ACC112 (cell line): ENCODE measurements at regions not wholly inside any gene's neighbourhood (a gene's known extent, or its start where the extent isn't known, plus 50 kb on each side); places are given as distances from the start of the nearest gene placed in this dataset.

ENCODE experiments used
- H2AFZ ChIP-seq: fragments of 200-600 bp; sonication (generic); one replicate; pipeline ENCODE4 v1.6.0; 2017; ENCODE audit warnings: antibody characterized with exemption, low read length; ENCODE audit not compliant: unreplicated experiment
- H3K27ac ChIP-seq: fragments of 200-600 bp; sonication (generic); 2 replicates; pipeline ENCODE4 v1.5.1; 2014; ENCODE audit warnings: low read depth, mild to moderate bottlenecking, antibody characterized with exemption, low read length, moderate library complexity
- H3K27me3 ChIP-seq: fragments of 200-600 bp; sonication (generic); 2 replicates; pipeline ENCODE4 v1.6.1; 2014; ENCODE audit warnings: mild to moderate bottlenecking, antibody characterized with exemption, low read length, moderate library complexity, mixed read lengths; ENCODE audit not compliant: insufficient read depth
- H3K36me3 ChIP-seq: fragments of 200-600 bp; sonication (generic); 2 replicates; pipeline ENCODE4 v1.6.1; 2016; ENCODE audit warnings: mild to moderate bottlenecking, antibody characterized with exemption, low read length, moderate library complexity, mixed read lengths; ENCODE audit not compliant: insufficient read depth
- H3K4me1 ChIP-seq: fragments of 200-600 bp; sonication (generic); one replicate; pipeline ENCODE4 v1.6.1; 2016; ENCODE audit warnings: low read length, mixed read lengths; ENCODE audit not compliant: insufficient read depth, unreplicated experiment, control insufficient read depth
- H3K4me3 ChIP-seq: fragments of 200-600 bp; sonication (generic); 2 replicates; pipeline ENCODE4 v1.5.1; 2014; ENCODE audit warnings: mild to moderate bottlenecking, low read depth, low read length
- H3K79me2 ChIP-seq: fragments of 200-600 bp; sonication (generic); one replicate; pipeline ENCODE4 v1.6.0; 2016; ENCODE audit warnings: low read length; ENCODE audit not compliant: control insufficient read depth, unreplicated experiment, insufficient read depth

DNA sequence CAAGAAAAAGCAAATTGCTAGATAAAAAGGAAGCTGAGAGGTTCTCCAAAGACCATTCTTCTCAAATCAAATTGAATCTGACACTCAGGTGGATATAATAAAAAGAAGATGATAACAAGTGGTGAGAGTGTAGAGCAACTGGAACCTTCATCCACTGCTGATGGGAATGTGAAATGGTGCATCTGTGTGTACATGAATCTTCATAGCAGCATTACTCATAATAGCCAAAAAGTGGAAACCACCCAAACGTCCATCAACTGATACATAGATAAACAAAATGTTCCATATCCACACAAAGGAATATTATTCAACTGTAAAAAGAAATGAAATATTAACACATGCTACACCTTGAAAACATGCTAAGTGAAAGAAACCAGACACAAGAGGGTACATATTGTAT, 357.2 kb upstream of the EPHA4 start:
- H3K79me2 ChIP-seq, result no peaks in the 10 kb centered on the region
- no peak overlapping the region for H3K27ac ChIP-seq
- no peaks in the 10 kb centered on the region for H3K36me3 ChIP-seq
- no peak overlapping the region for H3K4me3 ChIP-seq
- no peaks in the 10 kb centered on the region for H3K27me3 ChIP-seq
- H2AFZ ChIP-seq, result no peak overlapping the region
- H3K4me1 ChIP-seq, result peaks cover 6% of the 10 kb centered on the region

GRCh38 chr2:221926327-221926726, 354.2 kb upstream of the EPHA4 start:
- no peak overlapping the region for H3K27ac ChIP-seq
- H3K4me3 ChIP-seq, result no peak overlapping the region
- H3K4me1 ChIP-seq, result peaks cover 6% of the 10 kb centered on the region
- H3K79me2 ChIP-seq, result no peaks in the 10 kb centered on the region
- H3K27me3 ChIP-seq, result no peaks in the 10 kb centered on the region
- no peaks in the 10 kb centered on the region for H3K36me3 ChIP-seq
- H2AFZ ChIP-seq, result no peak overlapping the region

GRCh38 chr2:221924576-221924975, 352.5 kb upstream of the EPHA4 start:
- no peak overlapping the region for H3K27ac ChIP-seq
- H3K79me2 ChIP-seq, result no peaks in the 10 kb centered on the region
- H3K4me1 ChIP-seq, result peaks cover 6% of the 10 kb centered on the region
- no peak overlapping the region for H2AFZ ChIP-seq
- no peaks in the 10 kb centered on the region for H3K36me3 ChIP-seq
- no peaks in the 10 kb centered on the region for H3K27me3 ChIP-seq
- no peak overlapping the region for H3K4me3 ChIP-seq

- Histone ChIP-seq H3K36me3 (no peaks in the 10 kb centered on the region), H3K79me2 (no peaks in the 10 kb centered on the region), H3K27me3 (no peaks in the 10 kb centered on the region), H3K4me3 (no peak overlapping the region), H3K27ac (no peak overlapping the region), H2AFZ (no peak overlapping the region), H3K4me1 (peaks cover 20% of the 10 kb centered on the region)
Observed at GRCh38 chr2:221915926-221916325, 343.8 kb upstream of the EPHA4 start.

GRCh38 chr2:221914334-221914880, 342.3 kb upstream of the EPHA4 start:
- Histone ChIP-seq H3K79me2 (no peaks in the 10 kb centered on the region), H3K27ac (no peak overlapping the region), H3K36me3 (no peaks in the 10 kb centered on the region), H3K4me3 (no peak overlapping the region), H3K27me3 (no peaks in the 10 kb centered on the region), H3K4me1 (peaks cover 20% of the 10 kb centered on the region), H2AFZ (peak overlapping the region; percentile 43)

DNA sequence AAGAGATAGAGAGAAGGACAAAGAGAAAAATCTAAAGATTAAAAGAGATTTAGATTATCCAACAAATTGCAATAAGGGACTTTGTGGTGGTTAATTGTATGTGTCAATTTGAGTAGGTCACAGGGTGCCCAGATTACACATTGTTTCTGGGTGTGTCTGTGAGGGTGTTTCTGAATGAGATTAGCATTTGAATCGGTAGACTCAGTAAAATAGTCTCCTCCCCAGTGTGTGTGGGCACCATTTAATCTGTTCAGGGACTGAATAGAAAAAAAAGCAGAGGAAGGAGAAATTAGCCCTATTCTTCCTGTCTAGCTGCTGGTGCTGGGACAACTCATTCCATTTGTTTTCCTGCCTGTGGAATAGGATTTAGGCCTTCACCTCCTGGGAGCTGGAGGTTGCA, 339.8 kb upstream of the EPHA4 start:
- Histone ChIP-seq H3K27me3 (no peaks in the 10 kb centered on the region), H3K27ac (no peak overlapping the region), H3K4me3 (no peak overlapping the region), H2AFZ (no peak overlapping the region), H3K36me3 (no peaks in the 10 kb centered on the region), H3K79me2 (no peaks in the 10 kb centered on the region), H3K4me1 (peaks cover 24% of the 10 kb centered on the region)

DNA sequence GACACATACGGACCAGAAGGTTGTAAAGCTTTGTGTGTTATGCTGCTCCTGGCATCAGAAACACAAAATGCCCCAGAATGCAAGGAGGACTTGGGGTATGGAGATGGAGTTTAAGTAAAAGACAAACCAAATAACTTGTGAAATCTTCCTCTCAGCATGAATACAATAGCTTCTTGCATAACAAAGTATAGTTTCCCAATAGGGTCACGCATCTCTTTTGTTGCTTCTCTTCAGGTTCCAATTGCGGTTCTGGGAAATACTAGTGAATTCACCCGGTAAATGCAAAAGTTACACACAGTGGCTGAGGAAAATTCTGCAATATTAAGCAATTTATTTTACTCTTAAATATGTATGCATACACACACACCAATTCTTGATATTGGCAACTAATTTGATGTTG, 339.2 kb upstream of the EPHA4 start:
- Histone ChIP-seq H2AFZ (no peak overlapping the region), H3K4me1 (peaks cover 24% of the 10 kb centered on the region), H3K27me3 (no peaks in the 10 kb centered on the region), H3K4me3 (no peak overlapping the region), H3K79me2 (no peaks in the 10 kb centered on the region), H3K27ac (no peak overlapping the region), H3K36me3 (no peaks in the 10 kb centered on the region)

DNA sequence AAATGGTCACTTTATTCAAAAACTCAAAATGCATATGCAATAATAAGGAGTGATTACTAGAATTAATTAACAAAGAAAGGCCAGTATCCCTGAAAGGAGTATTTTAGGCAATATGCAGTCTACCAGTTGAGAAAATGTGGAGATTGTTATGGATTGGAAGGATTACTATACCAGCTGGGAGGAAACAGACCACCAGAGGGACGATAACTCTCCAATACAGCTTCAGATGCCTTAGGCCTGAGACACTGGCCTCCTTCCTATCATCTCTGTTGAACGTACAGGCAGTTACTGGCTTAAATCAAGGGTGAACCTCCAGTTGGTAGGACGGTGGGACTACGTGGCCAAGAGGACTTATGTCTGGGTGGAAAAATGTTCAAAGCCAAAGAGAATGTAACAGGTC, 336.4 kb upstream of the EPHA4 start:
- H3K4me1 ChIP-seq, result peaks cover 4% of the 10 kb centered on the region
- no peaks in the 10 kb centered on the region for H3K79me2 ChIP-seq
- H3K27ac ChIP-seq, result no peak overlapping the region
- H3K4me3 ChIP-seq, result no peak overlapping the region
- no peaks in the 10 kb centered on the region for H3K36me3 ChIP-seq
- peak overlapping the region; percentile 72 for H2AFZ ChIP-seq
- H3K27me3 ChIP-seq, result no peaks in the 10 kb centered on the region

- H3K27me3 ChIP-seq, result no peaks in the 10 kb centered on the region
- no peak overlapping the region for H2AFZ ChIP-seq
- H3K36me3 ChIP-seq, result no peaks in the 10 kb centered on the region
- 0 out of 2 replicates have a peak overlapping the region, but pooled peaks have one; percentile 63 for H3K27ac ChIP-seq
- no peak overlapping the region for H3K4me3 ChIP-seq
- H3K79me2 ChIP-seq, result no peaks in the 10 kb centered on the region
- H3K4me1 ChIP-seq, result peaks cover 17% of the 10 kb centered on the region
Observed at GRCh38 chr2:221897718-221898117, 325.6 kb upstream of the EPHA4 start.

DNA sequence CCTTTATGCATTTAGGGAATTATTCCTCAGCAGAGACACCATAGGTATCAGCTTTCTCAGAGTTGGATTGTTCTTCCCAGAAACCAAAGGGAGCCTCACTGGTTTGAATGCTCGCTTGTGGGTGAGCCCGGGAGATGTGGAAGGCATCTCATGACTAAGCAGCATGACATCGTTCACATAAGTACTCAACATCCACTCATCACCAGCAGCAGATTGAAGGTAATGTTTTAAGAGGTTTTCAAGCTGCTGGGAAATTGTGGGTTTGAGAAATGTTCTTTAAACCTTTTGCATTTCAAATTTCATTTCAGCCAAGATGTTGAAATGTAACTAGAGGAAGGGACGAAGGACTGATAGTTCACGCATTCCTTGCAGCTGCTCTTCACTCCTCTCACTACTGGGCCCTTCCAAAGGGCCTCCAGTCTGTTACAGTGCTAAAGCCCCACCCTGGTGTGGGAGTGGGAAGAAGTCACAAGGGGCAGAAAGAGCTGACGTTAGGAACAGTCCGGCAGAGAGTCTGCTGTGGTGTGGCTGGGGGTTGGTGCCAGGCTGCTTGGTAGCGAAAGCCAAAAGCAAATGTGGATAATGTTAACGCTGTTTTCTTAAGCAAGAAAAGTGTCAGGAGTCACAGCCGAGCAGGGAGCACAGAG, 324.5 kb upstream of the EPHA4 start:
- no peaks in the 10 kb centered on the region for H3K36me3 ChIP-seq
- peaks cover 17% of the 10 kb centered on the region for H3K4me1 ChIP-seq
- peak overlapping the region; percentile 47 for H2AFZ ChIP-seq
- H3K27ac ChIP-seq, result peak overlapping the region; percentile 63
- H3K27me3 ChIP-seq, result no peaks in the 10 kb centered on the region
- H3K4me3 ChIP-seq, result peak overlapping the region; percentile 40; the same call in 1 of the 2 replicates
- H3K79me2 ChIP-seq, result no peaks in the 10 kb centered on the region

DNA sequence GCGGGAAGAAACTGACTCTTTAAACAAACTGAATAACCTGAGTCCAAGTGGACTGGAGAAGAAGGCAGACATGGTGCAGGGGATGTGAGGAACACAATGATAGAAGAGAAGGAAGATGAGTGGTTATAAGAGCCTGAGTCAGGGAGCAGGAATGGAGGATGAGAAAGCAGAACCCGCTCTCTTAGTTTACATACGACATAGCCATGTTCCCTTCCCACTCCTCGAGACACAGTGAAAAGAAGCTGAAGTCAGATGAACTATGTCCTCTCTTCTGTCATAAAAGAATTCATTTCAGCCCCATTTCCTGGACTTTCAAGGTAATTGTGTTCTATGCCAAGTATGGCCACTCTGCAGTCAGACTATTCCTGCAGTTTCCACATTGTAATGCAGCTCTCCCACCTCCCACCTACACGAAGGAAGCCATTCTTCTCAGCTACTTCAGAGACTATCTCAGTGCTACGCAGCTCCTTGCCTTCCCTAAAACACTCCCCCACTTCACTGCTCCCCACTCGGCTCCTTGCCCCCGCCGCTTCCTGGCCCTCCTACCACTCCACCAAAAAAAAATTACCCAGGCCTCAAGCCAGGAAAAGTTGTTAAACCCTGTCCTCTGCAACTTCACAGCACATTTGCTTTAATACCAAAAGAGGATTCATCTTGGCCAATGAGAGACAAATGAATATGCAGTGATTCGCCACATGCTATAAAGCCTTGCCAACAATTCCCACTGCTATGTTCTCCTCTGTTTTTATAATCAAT, 323.4 kb upstream of the EPHA4 start:
- H3K27ac ChIP-seq, result peak overlapping the region; percentile 63
- H3K4me3 ChIP-seq, result no peak overlapping the region
- peaks cover 17% of the 10 kb centered on the region for H3K4me1 ChIP-seq
- no peaks in the 10 kb centered on the region for H3K79me2 ChIP-seq
- H3K36me3 ChIP-seq, result no peaks in the 10 kb centered on the region
- peak overlapping the region; percentile 47 for H2AFZ ChIP-seq
- H3K27me3 ChIP-seq, result no peaks in the 10 kb centered on the region
